KMS-11 (cell line): ENCODE measurements at regions not wholly inside any gene's neighbourhood (a gene's known extent, or its start where the extent isn't known, plus 50 kb on each side); places are given as distances from the start of the nearest gene placed in this dataset.

Experiments used
- H2AFZ ChIP-seq: fragments of 200-600 bp; sonication (generic); 2 replicates; pipeline ENCODE4 v1.6.1; 2016; ENCODE audit warnings: antibody characterized with exemption, mixed run types, low read depth
- H3K27ac ChIP-seq: fragments of 200-600 bp; sonication (generic); 2 replicates; pipeline ENCODE4 v1.6.1; 2016; ENCODE audit warnings: mild to moderate bottlenecking, mixed run types
- H3K27me3 ChIP-seq: fragments of 200-600 bp; sonication (generic); 2 replicates; pipeline ENCODE4 v1.6.1; 2017; ENCODE audit warnings: mild to moderate bottlenecking, low read depth, mixed run types, moderate library complexity; ENCODE audit not compliant: insufficient read depth
- H3K36me3 ChIP-seq: fragments of 200-600 bp; sonication (generic); 2 replicates; pipeline ENCODE4 v1.6.1; 2017; ENCODE audit warnings: mild to moderate bottlenecking, mixed run types; ENCODE audit not compliant: insufficient read depth
- H3K4me1 ChIP-seq: fragments of 200-600 bp; sonication (generic); 2 replicates; pipeline ENCODE4 v1.6.1; 2016; ENCODE audit warnings: mild to moderate bottlenecking, low read depth, mixed run types; ENCODE audit not compliant: poor library complexity, severe bottlenecking
- H3K4me2 ChIP-seq: fragments of 200-600 bp; sonication (generic); 2 replicates; pipeline ENCODE4 v1.7.0; 2016; ENCODE audit warnings: mild to moderate bottlenecking, mixed run types
- H3K4me3 ChIP-seq: fragments of 200-600 bp; sonication (generic); IDR thresholded peaks from 2 replicates; pipeline ENCODE4 v1.6.1; 2017; ENCODE audit warnings: low read depth, low read length, mixed read lengths; ENCODE audit not compliant: insufficient read depth
- H3K79me2 ChIP-seq: fragments of 200-600 bp; sonication (generic); 2 replicates; pipeline ENCODE4 v1.6.1; 2016; ENCODE audit warnings: low read depth, mixed run types; ENCODE audit not compliant: insufficient read depth
- H3K9ac ChIP-seq: fragments of 200-600 bp; sonication (generic); 2 replicates; pipeline ENCODE4 v1.6.1; 2016; ENCODE audit warnings: mild to moderate bottlenecking, mixed run types
- H4K20me1 ChIP-seq: fragments of 200-600 bp; sonication (generic); 2 replicates; pipeline ENCODE4 v1.6.1; 2016; ENCODE audit warnings: mild to moderate bottlenecking, mixed run types; ENCODE audit not compliant: insufficient read depth
- TF ChIP-seq, protein P1 (sequence below): fragments of 200-600 bp; sonication (generic); conservative IDR thresholded peaks from 2 replicates; pipeline ENCODE4 v1.6.1; 2017; ENCODE audit warnings: low read depth, mild to moderate bottlenecking, antibody characterized with exemption, low read length, moderate library complexity, mixed read lengths

DNA sequence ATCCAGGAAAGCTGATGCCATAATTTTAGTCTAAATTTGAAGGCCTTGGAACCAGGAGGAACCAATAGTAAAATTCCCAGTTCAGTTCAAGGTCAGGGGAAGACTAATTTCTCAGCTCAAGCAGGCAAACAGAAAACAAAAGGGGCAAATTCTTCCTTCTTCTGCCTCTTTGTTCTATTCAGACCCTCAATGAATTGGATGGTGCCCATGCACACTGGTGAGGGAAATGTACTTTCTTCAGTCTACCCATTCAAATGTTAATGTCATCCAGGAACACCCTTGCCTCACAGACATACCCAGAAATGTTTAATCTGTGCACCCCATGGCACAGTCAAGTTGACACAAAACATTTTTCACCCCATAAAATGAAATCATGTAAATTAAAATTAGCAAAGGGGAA is 1851.2 kb upstream of the ADGRL3 start:
- Histone ChIP-seq H3K36me3 (no peaks in the 10 kb centered on the region; the same call in 1 of the 2 replicates), H3K9ac (no peak overlapping the region), H3K4me3 (no peak overlapping the region), H3K79me2 (no peaks in the 10 kb centered on the region), H3K27ac (no peak overlapping the region), H3K4me2 (no peak overlapping the region), H4K20me1 (no peaks in the 10 kb centered on the region), H2AFZ (no peak overlapping the region), H3K27me3 (no peaks in the 10 kb centered on the region), H3K4me1 (peaks cover 28% of the 10 kb centered on the region)
- TF ChIP-seq, protein P1, sequence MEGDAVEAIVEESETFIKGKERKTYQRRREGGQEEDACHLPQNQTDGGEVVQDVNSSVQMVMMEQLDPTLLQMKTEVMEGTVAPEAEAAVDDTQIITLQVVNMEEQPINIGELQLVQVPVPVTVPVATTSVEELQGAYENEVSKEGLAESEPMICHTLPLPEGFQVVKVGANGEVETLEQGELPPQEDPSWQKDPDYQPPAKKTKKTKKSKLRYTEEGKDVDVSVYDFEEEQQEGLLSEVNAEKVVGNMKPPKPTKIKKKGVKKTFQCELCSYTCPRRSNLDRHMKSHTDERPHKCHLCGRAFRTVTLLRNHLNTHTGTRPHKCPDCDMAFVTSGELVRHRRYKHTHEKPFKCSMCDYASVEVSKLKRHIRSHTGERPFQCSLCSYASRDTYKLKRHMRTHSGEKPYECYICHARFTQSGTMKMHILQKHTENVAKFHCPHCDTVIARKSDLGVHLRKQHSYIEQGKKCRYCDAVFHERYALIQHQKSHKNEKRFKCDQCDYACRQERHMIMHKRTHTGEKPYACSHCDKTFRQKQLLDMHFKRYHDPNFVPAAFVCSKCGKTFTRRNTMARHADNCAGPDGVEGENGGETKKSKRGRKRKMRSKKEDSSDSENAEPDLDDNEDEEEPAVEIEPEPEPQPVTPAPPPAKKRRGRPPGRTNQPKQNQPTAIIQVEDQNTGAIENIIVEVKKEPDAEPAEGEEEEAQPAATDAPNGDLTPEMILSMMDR = no peak

GRCh38 chr4:59369229-59369628 is 1830.9 kb upstream of the ADGRL3 start:
- Histone ChIP-seq H4K20me1 (no peaks in the 10 kb centered on the region), H3K79me2 (no peaks in the 10 kb centered on the region), H3K4me1 (no peaks in the 10 kb centered on the region), H2AFZ (no peak overlapping the region), H3K36me3 (no peaks in the 10 kb centered on the region), H3K4me3 (no peak overlapping the region), H3K27ac (no peak overlapping the region), H3K27me3 (no peaks in the 10 kb centered on the region), H3K4me2 (no peak overlapping the region), H3K9ac (no peak overlapping the region)
- TF ChIP-seq, protein P1 = no peak

- TF ChIP-seq, protein P1 = no peak
- Histone ChIP-seq H4K20me1 (no peaks in the 10 kb centered on the region), H3K4me3 (no peak overlapping the region), H2AFZ (no peak overlapping the region), H3K4me1 (no peaks in the 10 kb centered on the region), H3K36me3 (no peaks in the 10 kb centered on the region), H3K9ac (no peak overlapping the region), H3K27me3 (no peaks in the 10 kb centered on the region), H3K4me2 (no peak overlapping the region), H3K79me2 (no peaks in the 10 kb centered on the region), H3K27ac (no peak overlapping the region)
These were observed 1825.7 kb upstream of the ADGRL3 start for GRCh38 chr4:59374416-59374815.

GRCh38 chr4:59380841-59381366 is 1819.2 kb upstream of the ADGRL3 start:
- no peaks in the 10 kb centered on the region for H3K4me1 ChIP-seq

More at GRCh38 chr4:59380841-59381366, 1819.2 kb upstream of the ADGRL3 start:
- Histone ChIP-seq H3K9ac (no peak overlapping the region), H2AFZ (no peak overlapping the region), H3K27me3 (no peaks in the 10 kb centered on the region), H3K4me2 (no peak overlapping the region), H3K4me3 (no peak overlapping the region), H4K20me1 (no peaks in the 10 kb centered on the region), H3K27ac (no peak overlapping the region), H3K79me2 (no peaks in the 10 kb centered on the region), H3K36me3 (no peaks in the 10 kb centered on the region)
- TF ChIP-seq, protein P1 = no peak
